Activated T-cell treated with anti-CD3 and anti-CD28 coated beads for 1 hour (primary cell): ENCODE measurements at regions not wholly inside any gene's neighbourhood (a gene's known extent, or its start where the extent isn't known, plus 50 kb on each side); places are given as distances from the start of the nearest gene placed in this dataset.

Source experiments
- DNase-seq: peaks from one replicate; pipeline ENCODE4 v3.0.0-alpha.2; 2020; ENCODE audit warnings: low read depth

GRCh38 chr3:104564045-104564643 lies 802.6 kb upstream of the ALCAM start:
- DNase-seq: peak; percentile 48

DNA sequence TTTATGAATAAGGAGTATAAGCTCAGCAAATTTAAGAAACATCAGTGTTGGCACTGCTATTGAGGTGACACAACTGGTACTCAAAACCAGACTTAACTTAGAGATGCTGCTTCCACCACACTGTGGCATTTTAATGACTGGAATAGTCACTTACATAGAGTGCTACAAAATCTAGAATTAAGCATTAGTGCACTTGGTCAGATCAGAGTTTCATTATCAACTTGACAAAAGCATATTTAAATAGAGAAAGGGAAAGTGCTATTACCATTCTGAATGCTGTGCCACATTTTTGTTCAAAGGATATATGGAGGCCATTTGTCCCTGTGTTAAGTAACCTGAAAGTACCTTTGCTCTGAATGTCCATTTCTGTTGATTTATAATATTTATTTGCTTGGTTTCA lies 800.7 kb upstream of the ALCAM start:
- DNase-seq: no peak

DNA sequence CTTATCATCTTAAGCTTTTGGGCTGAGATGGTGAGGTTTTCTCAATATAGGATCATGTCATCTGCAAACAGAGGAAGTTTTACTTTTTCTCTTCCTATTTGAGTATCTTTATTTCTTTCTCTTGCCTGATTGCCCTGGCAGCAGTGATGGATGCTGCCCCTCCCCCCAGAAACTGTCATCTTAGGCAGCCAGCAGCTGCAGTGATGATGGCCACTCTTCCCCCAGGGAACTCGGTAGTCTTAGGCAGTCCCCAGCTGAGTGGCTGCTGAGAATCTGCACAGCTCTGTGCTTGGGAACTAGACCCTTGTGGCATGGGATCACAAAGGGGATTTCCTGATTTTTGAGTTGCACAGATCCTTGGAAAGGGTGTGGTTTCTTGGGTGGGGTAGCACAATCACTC lies 791.1 kb upstream of the ALCAM start:
- DNase-seq: no peak

DNA sequence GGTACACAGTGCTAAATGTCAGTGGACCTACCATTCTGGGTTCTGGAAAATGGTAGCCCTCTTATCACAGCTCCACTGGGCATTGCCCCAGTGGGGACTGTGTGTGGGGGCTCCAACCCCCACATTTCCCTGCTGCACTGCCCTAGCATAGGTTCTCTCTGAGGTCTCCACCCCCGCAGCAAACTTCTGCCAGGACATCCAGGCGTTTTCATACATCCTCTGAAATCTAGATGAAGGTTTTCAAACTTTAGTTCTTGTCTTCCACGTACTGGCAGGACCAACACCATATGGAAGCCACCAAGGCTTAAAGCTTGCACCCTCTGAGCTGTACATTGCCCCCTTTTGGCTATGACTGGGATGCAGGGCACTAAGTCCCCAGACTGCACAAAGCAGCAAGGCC lies 788.2 kb upstream of the ALCAM start:
- DNase-seq: no peak

DNA sequence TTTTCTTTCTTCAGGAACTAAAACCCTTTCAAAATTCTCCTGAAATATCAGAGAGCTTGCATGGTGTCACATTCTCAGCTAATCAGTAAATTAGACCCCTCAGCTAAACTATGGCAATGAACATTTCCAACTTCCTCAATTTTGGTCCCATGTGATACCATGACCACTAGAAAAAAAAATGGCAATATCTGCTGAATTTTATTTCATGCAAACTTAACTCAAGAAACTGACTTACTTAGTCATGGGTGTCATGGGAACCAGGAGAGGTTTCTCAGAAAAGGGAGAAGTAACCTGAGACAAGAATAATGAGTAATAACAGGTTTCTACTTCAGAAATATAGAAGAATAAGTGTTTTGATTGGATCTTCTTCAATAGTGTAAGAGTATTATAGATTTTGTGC lies 784.6 kb upstream of the ALCAM start:
- DNase-seq: no peak

- DNase-seq: no peak
These were observed 782.0 kb upstream of the ALCAM start for GRCh38 chr3:104584682-104585081.

- no peak for DNase-seq
These were observed 780.4 kb upstream of the ALCAM start for GRCh38 chr3:104586344-104586743.

GRCh38 chr3:104588442-104588841 lies 778.3 kb upstream of the ALCAM start:
- no peak for DNase-seq

- DNase-seq: no peak
These were observed 774.9 kb upstream of the ALCAM start for GRCh38 chr3:104591776-104592175.

DNA sequence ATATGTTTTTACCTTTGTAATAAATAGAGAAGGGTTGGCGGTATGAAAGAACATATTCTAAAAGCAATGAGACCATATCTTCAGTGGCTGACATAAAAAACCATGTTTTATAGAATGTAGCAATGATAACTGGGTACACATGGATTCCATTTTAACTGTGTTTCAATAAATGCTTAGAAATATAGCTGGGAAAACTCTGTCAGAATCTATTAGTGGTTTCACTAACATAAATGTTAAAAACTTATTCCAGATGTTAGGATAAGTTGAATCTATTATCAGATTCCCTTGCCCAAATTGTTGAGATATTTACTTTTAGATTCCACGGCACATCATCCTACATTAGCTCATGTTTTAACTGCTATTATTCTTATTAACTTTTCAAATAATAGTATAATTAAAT lies 772.2 kb upstream of the ALCAM start:
- DNase-seq: no peak

- DNase-seq: no peak
These were observed 770.7 kb upstream of the ALCAM start for GRCh38 chr3:104596054-104596453.

DNA sequence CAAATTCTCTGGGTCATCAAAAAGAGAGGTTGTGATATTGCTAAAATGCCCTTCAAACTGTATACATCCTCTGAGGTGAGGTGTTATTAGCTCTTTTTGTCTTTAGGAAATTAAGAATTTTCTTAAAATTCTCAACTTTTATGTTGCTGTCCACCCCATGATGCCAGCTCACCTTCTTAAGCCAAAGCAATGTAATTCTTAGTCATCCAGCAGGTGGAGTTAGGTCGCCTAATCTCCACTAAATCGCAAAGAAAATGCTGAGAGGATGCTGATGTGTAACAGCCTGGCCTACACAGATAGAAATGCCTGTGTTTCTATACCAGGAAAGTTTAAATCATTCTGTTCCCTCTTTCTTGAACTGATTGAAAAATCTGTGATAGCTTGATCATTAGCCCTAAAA lies 770.2 kb upstream of the ALCAM start:
- DNase-seq: no peak

DNA sequence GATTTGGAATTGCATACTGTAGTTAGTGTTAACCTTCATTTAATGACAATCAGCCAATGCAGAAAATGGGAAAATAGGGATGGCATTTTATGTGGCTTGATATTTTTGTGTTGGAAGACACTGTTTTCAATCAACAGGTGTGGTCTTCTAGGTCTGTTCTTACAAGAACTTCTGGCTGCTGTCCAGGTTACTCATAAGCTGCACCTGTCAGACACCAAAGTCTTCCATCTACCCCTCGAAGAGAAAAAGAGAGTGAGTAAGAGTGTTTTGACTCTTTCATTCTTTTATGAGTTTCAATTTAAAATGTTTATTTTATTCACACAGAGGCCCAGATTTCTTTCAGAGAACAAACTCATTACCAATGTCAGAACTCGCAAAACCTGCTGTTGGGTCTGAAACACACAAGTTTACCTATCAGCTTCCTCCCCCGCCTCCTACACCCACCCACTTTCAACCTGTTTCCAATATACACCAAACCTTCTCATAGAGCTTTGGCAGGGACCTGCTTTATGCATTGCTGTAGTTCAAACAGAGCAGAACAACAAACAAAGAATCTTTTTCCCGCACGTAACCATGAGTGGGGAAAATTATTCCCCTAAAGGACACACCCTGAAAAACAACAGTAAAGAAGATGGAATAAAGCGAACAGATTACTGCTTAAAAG lies 767.7 kb upstream of the ALCAM start:
- no peak for DNase-seq

DNA sequence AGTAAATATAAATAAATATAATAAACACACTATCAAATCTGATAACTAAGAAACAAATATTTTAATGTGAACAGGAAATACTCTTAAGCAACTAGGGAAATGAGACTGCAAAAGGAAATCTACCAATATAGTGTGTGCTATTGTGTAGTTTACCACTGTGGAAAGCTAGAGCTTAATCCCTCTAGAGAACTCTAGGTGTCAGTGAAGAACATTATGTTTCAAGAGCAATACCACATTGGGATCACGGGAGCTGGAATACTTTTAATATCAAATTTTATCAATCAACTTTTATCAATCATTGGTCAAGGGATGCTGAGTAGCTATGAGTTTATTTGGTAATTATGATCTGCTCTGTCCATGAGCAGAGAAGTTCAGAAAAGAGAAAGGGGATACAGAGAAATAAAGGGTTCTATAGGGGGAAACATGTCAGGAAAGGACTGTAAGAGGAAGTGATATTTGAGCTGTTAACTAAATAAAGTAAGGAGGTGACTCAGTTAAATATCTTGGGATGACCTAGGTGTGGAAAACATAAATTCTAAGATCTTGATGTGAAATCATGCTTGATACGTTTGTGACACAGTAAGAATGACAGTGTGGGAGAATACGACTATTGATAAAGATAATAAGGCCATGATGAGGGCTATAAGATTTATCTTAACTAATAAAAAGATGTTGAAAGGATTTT lies 762.2 kb upstream of the ALCAM start:
- no peak for DNase-seq

GRCh38 chr3:104606812-104607211 lies 759.9 kb upstream of the ALCAM start:
- DNase-seq: no peak

GRCh38 chr3:104610730-104611652 lies 755.7 kb upstream of the ALCAM start:
- DNase-seq: no peak

DNA sequence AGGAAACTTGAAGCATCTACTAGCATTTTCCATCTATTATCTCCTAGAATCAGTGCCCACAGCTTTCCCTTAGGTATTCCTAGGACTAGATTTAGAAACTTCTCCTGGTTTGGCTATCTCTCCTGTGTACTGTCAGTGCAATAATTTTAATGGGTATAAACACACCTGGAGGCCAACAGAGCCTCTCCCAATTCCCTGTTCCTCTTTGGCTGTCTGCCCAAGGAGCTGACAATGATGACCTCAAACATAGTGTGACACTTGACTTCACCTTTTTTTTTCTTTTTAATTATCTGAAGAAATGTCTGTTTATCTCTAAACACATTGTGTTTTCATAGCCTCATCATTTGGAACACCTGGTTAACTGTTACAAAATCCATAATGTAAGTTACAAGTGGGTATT lies 754.5 kb upstream of the ALCAM start:
- no peak for DNase-seq

- DNase-seq: no peak
These were observed 752.1 kb upstream of the ALCAM start for GRCh38 chr3:104614564-104614963.

DNA sequence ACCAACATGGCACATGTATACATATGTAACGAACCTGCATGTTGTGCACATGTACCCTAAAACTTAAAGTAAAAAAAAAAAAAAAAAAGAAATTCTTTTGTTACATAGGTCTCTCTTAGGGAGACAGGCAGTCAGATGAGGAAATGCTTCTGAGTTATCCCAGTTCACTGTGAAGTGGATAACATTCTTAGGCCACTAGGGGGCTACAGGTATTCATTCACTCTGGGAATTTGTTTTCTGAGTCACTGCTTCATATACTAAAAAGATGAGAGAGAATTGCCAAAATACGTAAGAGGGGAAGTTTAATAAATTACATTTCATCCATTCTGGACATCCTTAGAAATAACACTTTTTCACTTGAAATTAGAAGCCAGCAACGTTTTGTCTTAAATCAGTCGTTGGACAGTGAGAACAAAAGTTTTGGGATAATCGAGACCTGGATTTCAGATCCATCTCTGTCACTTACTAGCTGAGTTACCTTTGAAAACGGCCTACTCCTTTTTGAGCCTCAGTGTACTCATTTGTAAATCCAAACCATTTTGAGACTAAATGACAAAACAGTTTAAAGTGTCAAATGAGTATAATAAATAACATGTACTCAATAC lies 738.4 kb upstream of the ALCAM start:
- DNase-seq: no peak

DNA sequence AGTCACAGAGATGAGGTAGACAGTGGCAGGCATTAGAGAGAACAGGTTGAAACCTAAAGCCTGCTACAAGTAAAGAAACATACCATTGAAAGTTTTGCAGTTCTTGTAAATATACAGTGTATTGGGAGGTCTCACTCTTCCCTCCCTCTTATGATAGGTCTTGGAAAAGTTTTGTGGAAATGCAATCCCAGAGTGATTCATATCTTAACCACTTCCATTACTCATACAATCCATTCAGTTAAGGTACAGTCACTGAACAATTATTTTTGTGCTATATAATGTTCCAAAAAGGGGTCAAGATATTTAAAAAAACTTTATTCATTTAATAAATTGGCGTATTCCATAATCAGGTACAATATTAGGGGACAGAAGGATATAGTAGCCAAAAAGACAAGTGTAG lies 737.7 kb upstream of the ALCAM start:
- DNase-seq: no peak

- no peak for DNase-seq
These were observed 735.5 kb upstream of the ALCAM start for GRCh38 chr3:104631254-104631653.

GRCh38 chr3:104632521-104632920 lies 734.2 kb upstream of the ALCAM start:
- no peak for DNase-seq
